Mesothelial cell of epicardium (in vitro differentiated cells): ENCODE measurements at regions not wholly inside any gene's neighbourhood (a gene's known extent, or its start where the extent isn't known, plus 50 kb on each side); places are given as distances from the start of the nearest gene placed in this dataset.

Source experiments
- DNase-seq, 2 experiments: peaks; one replicate each; pipeline ENCODE4 v3.0.0; 2021; ENCODE audit warnings: low spot score in 2 of 2; ENCODE audit not compliant: unreplicated experiment in 2 of 2
- H3K27ac Mint-ChIP-seq: 2 replicates; pipeline ENCODE4 v1.8.0; 2021; ENCODE audit warnings: mixed read lengths
- H3K27me3 Mint-ChIP-seq: 2 replicates; pipeline ENCODE4 v1.8.0; 2021; ENCODE audit warnings: low read depth, mixed read lengths
- H3K36me3 Mint-ChIP-seq: 2 replicates; pipeline ENCODE4 v1.8.0; 2021; ENCODE audit warnings: mixed read lengths
- H3K4me1 Mint-ChIP-seq: 2 replicates; pipeline ENCODE4 v1.8.0; 2021; ENCODE audit warnings: mixed read lengths
- H3K4me3 Mint-ChIP-seq: 2 replicates; pipeline ENCODE4 v1.8.0; 2021; ENCODE audit warnings: mild to moderate bottlenecking, moderate library complexity, mixed read lengths
- H3K9me3 Mint-ChIP-seq: 2 replicates; pipeline ENCODE4 v1.8.0; 2021; ENCODE audit warnings: mixed read lengths
- TF ChIP-seq, protein P1 (sequence below): fragments of 200-600 bp; sonication (generic); IDR thresholded peaks from one replicate; pipeline ENCODE4 v1.5.0; 2021; ENCODE audit warnings: antibody characterized with exemption; ENCODE audit not compliant: unreplicated experiment

- H3K27ac Mint-ChIP-seq: no peak overlapping the region
- H3K4me1 Mint-ChIP-seq: no peaks in the 10 kb centered on the region
- peaks cover 61% of the 10 kb centered on the region for H3K27me3 Mint-ChIP-seq
- H3K36me3 Mint-ChIP-seq: no peaks in the 10 kb centered on the region
- H3K4me3 Mint-ChIP-seq: no peak overlapping the region
- DNase-seq: no peak
- TF ChIP-seq, protein P1, sequence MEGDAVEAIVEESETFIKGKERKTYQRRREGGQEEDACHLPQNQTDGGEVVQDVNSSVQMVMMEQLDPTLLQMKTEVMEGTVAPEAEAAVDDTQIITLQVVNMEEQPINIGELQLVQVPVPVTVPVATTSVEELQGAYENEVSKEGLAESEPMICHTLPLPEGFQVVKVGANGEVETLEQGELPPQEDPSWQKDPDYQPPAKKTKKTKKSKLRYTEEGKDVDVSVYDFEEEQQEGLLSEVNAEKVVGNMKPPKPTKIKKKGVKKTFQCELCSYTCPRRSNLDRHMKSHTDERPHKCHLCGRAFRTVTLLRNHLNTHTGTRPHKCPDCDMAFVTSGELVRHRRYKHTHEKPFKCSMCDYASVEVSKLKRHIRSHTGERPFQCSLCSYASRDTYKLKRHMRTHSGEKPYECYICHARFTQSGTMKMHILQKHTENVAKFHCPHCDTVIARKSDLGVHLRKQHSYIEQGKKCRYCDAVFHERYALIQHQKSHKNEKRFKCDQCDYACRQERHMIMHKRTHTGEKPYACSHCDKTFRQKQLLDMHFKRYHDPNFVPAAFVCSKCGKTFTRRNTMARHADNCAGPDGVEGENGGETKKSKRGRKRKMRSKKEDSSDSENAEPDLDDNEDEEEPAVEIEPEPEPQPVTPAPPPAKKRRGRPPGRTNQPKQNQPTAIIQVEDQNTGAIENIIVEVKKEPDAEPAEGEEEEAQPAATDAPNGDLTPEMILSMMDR: no peak
- peaks cover 6% of the 10 kb centered on the region for H3K9me3 Mint-ChIP-seq
These were observed 156.5 kb upstream of the PLPP4 start for GRCh38 chr10:120300513-120300912.

DNA sequence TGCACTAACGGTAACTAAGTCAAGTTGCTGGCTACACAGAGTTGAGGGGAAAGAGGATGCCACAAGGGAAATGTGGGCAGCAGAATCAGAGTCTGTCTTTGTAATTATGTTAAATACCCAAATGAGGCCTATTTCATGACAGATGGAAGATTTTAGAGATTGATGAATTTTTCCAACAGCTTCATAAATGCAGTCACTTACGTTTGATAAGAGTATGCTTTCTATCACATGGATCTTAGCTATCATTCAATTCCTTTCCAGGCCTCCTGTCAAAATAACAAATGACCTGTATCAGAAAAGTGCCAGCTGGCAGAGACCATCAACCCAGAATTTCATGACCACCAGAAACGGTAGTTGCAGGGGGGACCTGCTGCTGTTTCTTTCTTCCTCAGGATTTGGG, 148.4 kb upstream of the PLPP4 start:
- peaks cover 14% of the 10 kb centered on the region for H3K9me3 Mint-ChIP-seq

GRCh38 chr10:120313715-120314114, 143.3 kb upstream of the PLPP4 start:
- Mint-ChIP-seq H3K27ac (no peak overlapping the region), H3K4me3 (no peak overlapping the region), H3K4me1 (no peaks in the 10 kb centered on the region), H3K27me3 (peaks cover 33% of the 10 kb centered on the region), H3K9me3 (no peaks in the 10 kb centered on the region), H3K36me3 (no peaks in the 10 kb centered on the region)
- TF ChIP-seq, protein P1: no peak
- DNase-seq: no peak

More for the DNA sequence above, 148.4 kb upstream of the PLPP4 start:
- Mint-ChIP-seq H3K27me3 (peaks cover 42% of the 10 kb centered on the region), H3K27ac (no peak overlapping the region), H3K4me3 (no peak overlapping the region), H3K4me1 (no peaks in the 10 kb centered on the region), H3K36me3 (no peaks in the 10 kb centered on the region)
- DNase-seq: no peak
- TF ChIP-seq, protein P1: no peak

- H3K9me3 Mint-ChIP-seq: no peaks in the 10 kb centered on the region
- DNase-seq: no peak
- peaks cover 28% of the 10 kb centered on the region for H3K27me3 Mint-ChIP-seq
- H3K36me3 Mint-ChIP-seq: no peaks in the 10 kb centered on the region
- H3K4me1 Mint-ChIP-seq: no peaks in the 10 kb centered on the region
- no peak overlapping the region for H3K4me3 Mint-ChIP-seq
- H3K27ac Mint-ChIP-seq: no peak overlapping the region
- TF ChIP-seq, protein P1: no peak
These were observed 142.6 kb upstream of the PLPP4 start for GRCh38 chr10:120314442-120314841.

DNA sequence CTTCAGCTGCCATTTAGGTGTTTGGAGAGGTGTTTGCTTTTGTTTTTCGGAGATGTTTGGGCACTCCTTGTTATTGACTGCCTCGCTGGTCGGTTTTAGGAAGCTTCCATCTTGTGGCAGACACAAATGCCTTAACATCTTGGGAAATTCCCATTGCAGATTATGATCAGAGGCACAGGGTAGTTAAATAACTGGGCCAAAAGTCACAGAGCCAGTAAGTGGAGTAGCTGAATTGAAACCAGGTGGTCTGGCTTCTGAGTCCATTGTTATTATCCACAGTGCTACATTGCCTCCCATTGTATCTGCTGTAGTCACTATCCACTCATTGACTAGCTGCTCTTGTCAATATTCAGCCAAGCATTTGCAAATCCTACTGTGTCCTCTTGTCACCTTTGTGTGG, 138.2 kb upstream of the PLPP4 start:
- Mint-ChIP-seq H3K36me3 (no peaks in the 10 kb centered on the region), H3K4me1 (no peaks in the 10 kb centered on the region), H3K4me3 (no peak overlapping the region), H3K27ac (no peak overlapping the region), H3K9me3 (no peaks in the 10 kb centered on the region), H3K27me3 (peaks cover 52% of the 10 kb centered on the region)
- TF ChIP-seq, protein P1: no peak
- DNase-seq: no peak

DNA sequence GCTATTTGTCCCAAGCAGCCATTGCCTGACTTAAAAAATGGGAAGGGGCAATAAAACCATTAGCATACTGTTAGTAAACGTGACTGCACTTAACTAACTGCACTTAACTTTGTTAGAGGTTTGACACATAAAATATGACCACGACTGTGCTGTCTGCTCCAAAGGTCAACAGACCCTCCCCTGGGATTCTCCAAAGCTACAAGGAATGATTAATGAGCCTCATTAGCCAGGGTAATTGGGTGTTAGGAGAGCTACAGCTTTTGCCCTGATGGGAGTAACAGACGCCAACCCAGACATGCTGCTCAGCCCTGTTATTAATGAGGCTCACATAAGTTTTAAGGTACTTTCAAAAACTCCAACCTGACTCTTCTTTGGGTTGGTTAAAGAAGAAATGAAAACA, 129.4 kb upstream of the PLPP4 start:
- TF ChIP-seq, protein P1: no peak
- Mint-ChIP-seq H3K27ac (no peak overlapping the region), H3K36me3 (no peaks in the 10 kb centered on the region), H3K4me3 (no peak overlapping the region), H3K4me1 (no peaks in the 10 kb centered on the region), H3K9me3 (no peaks in the 10 kb centered on the region), H3K27me3 (peaks cover 28% of the 10 kb centered on the region)
- no peak for DNase-seq
